GM18505 (cell line): ENCODE measurements at regions not wholly inside any gene's neighbourhood (a gene's known extent, or its start where the extent isn't known, plus 50 kb on each side); places are given as distances from the start of the nearest gene placed in this dataset.
"Not testable (repeated sequence)": the region's sequence is repeated elsewhere in the genome, so short reads cannot be mapped to it uniquely, and the experiment has no call there.

Experiments used
- ATAC-seq: cut with Tn5 transposase; IDR thresholded peaks from one replicate; pipeline ENCODE4 v1.9.1; 2021; ENCODE audit not compliant: unreplicated experiment
- POLR2A ChIP-seq: IDR thresholded peaks from 4 replicates; pipeline ENCODE4 v1.6.1; 2011; ENCODE audit warnings: borderline replicate concordance; ENCODE audit not compliant: insufficient read depth, insufficient read length; ENCODE audit errors: extremely low read depth

- ATAC-seq = no peak
- no peak for TF ChIP-seq POLR2A
Observed at GRCh38 chr7:67913604-67914003, 917.0 kb downstream of the TYW1 start.

- not testable (repeated sequence) for ATAC-seq
Observed at GRCh38 chr7:67916111-67916510, 919.5 kb downstream of the TYW1 start.

- no peak for TF ChIP-seq POLR2A
- ATAC-seq = no peak
Observed at GRCh38 chr7:67916571-67917436, 920.2 kb downstream of the TYW1 start.

GRCh38 chr7:67917437-67917755 is 920.8 kb downstream of the TYW1 start:
- no peak for TF ChIP-seq POLR2A
- no peak for ATAC-seq

- TF ChIP-seq POLR2A = no peak
- ATAC-seq = no peak
Observed at GRCh38 chr7:67918158-67918557, 921.5 kb downstream of the TYW1 start.

GRCh38 chr7:67923286-67923685 is 926.7 kb downstream of the TYW1 start:
- ATAC-seq = no peak
- TF ChIP-seq POLR2A = no peak

- no peak for ATAC-seq
- no peak for TF ChIP-seq POLR2A
Observed at GRCh38 chr7:67928141-67928540, 931.5 kb downstream of the TYW1 start.

- not testable (repeated sequence) for ATAC-seq
Observed at GRCh38 chr7:67936447-67936846, 939.8 kb downstream of the TYW1 start.

- no peak for ATAC-seq
Observed at GRCh38 chr7:67940400-67940799, 943.8 kb downstream of the TYW1 start.

GRCh38 chr7:67947191-67947590 is 950.6 kb downstream of the TYW1 start:
- ATAC-seq = no peak
- no peak for TF ChIP-seq POLR2A

More at GRCh38 chr7:67940400-67940799, 943.8 kb downstream of the TYW1 start:
- TF ChIP-seq POLR2A = no peak

GRCh38 chr7:67947646-67948045 is 951.0 kb downstream of the TYW1 start:
- no peak for TF ChIP-seq POLR2A
- no peak for ATAC-seq

GRCh38 chr7:67950321-67951083 is 953.9 kb downstream of the TYW1 start:
- TF ChIP-seq POLR2A = no peak
- ATAC-seq = no peak

- no peak for TF ChIP-seq POLR2A
- no peak for ATAC-seq
Observed at GRCh38 chr7:67955061-67955460, 958.4 kb downstream of the TYW1 start.

GRCh38 chr7:67962863-67963262 is 966.2 kb downstream of the TYW1 start:
- TF ChIP-seq POLR2A = no peak
- no peak for ATAC-seq
